Testis (tissue), 2 donors: ENCODE measurements at regions not wholly inside any gene's neighbourhood (a gene's known extent, or its start where the extent isn't known, plus 50 kb on each side); places are given as distances from the start of the nearest gene placed in this dataset.

Source experiments
- DNase-seq: peaks from one replicate; pipeline ENCODE4 v3.0.0-alpha.2; 2019
- H3K27ac ChIP-seq, 2 donors: fragments of 200-600 bp; sonication (generic); one replicate each; pipeline ENCODE4 v1.5.1; 2019
- H3K27me3 ChIP-seq: fragments of 200-600 bp; sonication (generic); one replicate; pipeline ENCODE4 v1.5.1; 2019
- H3K36me3 ChIP-seq: fragments of 200-600 bp; sonication (generic); one replicate; pipeline ENCODE4 v1.5.1; 2017; ENCODE audit warnings: low read depth; ENCODE audit errors: missing control alignments
- H3K4me1 ChIP-seq: fragments of 200-600 bp; sonication (generic); one replicate; pipeline ENCODE4 v1.5.1; 2019
- H3K4me3 ChIP-seq, 2 donors: fragments of 200-600 bp; sonication (generic); one replicate each; pipeline ENCODE4 v1.5.1; 2017 to 2019
- H3K9me3 ChIP-seq: fragments of 200-600 bp; sonication (generic); one replicate; pipeline ENCODE4 v1.5.1; 2017
- POLR2A ChIP-seq: fragments of 450-650 bp; IDR thresholded peaks from one replicate; pipeline ENCODE4 v1.6.1; 2017; ENCODE audit warnings: antibody characterized with exemption, mild to moderate bottlenecking, moderate library complexity
- WGBS, 2 donors: methylation state at CpG; one replicate each; pipeline ENCODE4 v1.1.5; 2018; 5-methylcytosine and 5-hydroxymethylcytosine counted together
- intact Hi-C: fragments of 100-400 bp; cut with DNase I; formaldehyde crosslinking; loops from one replicate; pipeline ENCODE4 v1.15.1; 2023; ENCODE audit warnings: low total_unique reads
- TF ChIP-seq, protein P1 (sequence below), 3 experiments: fragments of 450-650 bp in 2 of 3; fragments of 200-600 bp in 1 of 3; sonication (generic) in 1 of 3; IDR thresholded peaks; one replicate each; pipeline ENCODE4 v1.5.1; 2016 to 2019; ENCODE audit warnings: antibody characterized with exemption in 3 of 3, mild to moderate bottlenecking in 2 of 3, moderate library complexity in 1 of 3

DNA sequence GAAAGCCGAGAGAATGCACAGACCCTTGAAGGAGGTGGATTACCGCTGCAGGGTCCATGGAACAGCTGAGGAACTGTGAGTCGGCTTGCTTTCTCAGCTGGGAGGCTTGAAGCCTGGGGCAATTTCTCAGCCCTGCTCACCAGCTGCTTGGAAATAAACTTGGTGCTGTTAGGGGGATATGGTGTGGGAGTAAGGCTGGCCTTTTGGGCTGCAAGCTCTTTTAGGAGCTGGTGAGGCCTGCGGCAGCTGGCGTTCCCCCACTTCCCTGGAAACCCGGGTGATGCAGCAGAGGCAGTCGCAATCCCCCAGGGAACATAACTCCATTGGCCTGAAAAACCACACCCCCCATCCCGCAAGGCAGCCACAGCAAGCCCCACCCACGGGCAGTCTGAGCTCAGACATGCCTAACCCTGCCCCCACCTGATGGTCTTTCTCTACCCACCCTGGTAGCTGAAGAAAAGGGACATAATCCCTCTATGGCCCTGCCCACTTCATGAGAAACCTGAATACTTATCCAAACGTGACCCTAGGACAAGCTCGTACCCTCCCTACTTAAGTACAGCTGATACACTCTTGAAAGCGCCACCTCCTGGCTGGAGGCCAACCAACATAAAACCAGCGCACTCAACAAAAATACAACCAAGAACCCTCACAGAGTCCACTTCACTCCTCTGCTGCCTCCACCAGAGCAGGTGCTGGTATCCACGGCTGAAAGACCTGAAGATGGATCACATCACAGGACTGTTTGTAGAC, 1995.8 kb downstream of the NCAM2 start:
- intact Hi-C loops, result no loop called here
- Histone ChIP-seq H3K27ac (no peak overlapping the region), H3K36me3 (no peaks in the 10 kb centered on the region), H3K27me3 (no peaks in the 10 kb centered on the region), H3K4me1 (no peaks in the 10 kb centered on the region), H3K9me3 (no peaks in the 10 kb centered on the region), H3K4me3 (peak overlapping the region; percentile 10 to 43)
- no peak for TF ChIP-seq POLR2A
- TF ChIP-seq, protein P1, sequence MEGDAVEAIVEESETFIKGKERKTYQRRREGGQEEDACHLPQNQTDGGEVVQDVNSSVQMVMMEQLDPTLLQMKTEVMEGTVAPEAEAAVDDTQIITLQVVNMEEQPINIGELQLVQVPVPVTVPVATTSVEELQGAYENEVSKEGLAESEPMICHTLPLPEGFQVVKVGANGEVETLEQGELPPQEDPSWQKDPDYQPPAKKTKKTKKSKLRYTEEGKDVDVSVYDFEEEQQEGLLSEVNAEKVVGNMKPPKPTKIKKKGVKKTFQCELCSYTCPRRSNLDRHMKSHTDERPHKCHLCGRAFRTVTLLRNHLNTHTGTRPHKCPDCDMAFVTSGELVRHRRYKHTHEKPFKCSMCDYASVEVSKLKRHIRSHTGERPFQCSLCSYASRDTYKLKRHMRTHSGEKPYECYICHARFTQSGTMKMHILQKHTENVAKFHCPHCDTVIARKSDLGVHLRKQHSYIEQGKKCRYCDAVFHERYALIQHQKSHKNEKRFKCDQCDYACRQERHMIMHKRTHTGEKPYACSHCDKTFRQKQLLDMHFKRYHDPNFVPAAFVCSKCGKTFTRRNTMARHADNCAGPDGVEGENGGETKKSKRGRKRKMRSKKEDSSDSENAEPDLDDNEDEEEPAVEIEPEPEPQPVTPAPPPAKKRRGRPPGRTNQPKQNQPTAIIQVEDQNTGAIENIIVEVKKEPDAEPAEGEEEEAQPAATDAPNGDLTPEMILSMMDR (IDR thresholded peaks at IDR 0.05), result no peak
- peak; percentile 66 for DNase-seq
- 64 to 75% methylated on average over 14 of the region's 14 CpGs for WGBS, 2 donors

DNA sequence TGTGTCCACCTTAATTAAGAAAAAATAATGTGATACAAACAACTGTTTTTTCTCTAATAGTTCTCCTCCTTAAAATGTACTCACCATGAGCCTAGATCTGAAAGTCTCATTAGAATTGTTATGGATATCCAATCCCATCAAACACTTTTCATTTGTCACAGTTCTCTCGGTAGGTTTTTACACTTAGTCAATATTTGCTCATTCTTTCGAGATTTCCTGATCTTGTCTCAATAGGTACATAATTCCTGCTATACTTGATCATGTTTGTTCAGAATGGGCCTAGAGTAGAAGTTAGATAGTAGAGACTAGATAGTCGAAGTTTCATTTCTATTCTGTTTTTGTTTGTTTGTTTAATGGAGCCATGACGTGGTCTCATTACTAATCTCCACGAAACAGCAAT, 2005.7 kb downstream of the NCAM2 start:
- intact Hi-C loops, result no loop called here
- no peak for TF ChIP-seq POLR2A
- TF ChIP-seq, protein P1 (IDR thresholded peaks at IDR 0.05), result no peak
- DNase-seq, result no peak
- WGBS, 2 donors, result 77 to 85% methylated on average over 5 of the region's 5 CpGs
- Histone ChIP-seq H3K4me3 (no peak overlapping the region), H3K27me3 (no peaks in the 10 kb centered on the region), H3K36me3 (peaks cover 3% of the 10 kb centered on the region), H3K9me3 (no peaks in the 10 kb centered on the region), H3K27ac (no peak overlapping the region), H3K4me1 (no peaks in the 10 kb centered on the region)

DNA sequence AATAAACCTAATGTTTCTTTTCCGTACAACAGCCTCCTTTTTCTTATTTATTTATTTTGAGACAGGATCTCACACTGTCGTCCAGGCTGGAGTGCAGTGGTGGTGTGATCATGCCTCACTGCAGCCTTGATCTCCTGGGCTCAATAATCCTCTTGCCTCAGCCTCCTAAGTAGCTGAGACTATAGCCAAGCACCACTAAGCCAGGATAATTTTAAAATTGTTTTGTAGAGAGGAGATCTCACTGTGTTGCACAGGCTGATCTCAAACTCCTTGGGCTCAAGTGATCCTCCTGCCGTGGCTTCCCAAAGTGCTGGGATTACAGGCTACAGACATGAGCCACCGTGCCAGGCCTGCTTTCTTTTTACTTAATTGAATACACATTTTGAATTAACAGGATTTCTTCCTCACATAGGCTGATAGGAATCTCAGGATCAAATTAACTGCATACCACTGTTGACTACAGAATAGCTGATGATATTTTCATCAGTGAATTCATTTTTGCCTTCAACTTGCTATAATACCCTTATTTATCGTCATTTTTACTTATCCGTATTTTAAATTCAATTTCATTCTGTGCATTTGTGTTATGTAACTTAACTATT, 2010.5 kb downstream of the NCAM2 start:
- Histone ChIP-seq H3K4me3 (no peak overlapping the region), H3K36me3 (no peaks in the 10 kb centered on the region), H3K27me3 (no peaks in the 10 kb centered on the region), H3K9me3 (no peaks in the 10 kb centered on the region), H3K27ac (no peak overlapping the region), H3K4me1 (no peaks in the 10 kb centered on the region)
- intact Hi-C loops, result no loop called here
- DNase-seq, result no peak
- no peak for TF ChIP-seq POLR2A
- TF ChIP-seq, protein P1 (IDR thresholded peaks at IDR 0.05), result no peak
- WGBS, 2 donors, result 76 to 84% methylated on average over 6 of the region's 6 CpGs

GRCh38 chr21:23009360-23009759, 2011.2 kb downstream of the NCAM2 start:
- Histone ChIP-seq H3K27ac (no peak overlapping the region), H3K9me3 (no peaks in the 10 kb centered on the region), H3K4me1 (no peaks in the 10 kb centered on the region), H3K27me3 (no peaks in the 10 kb centered on the region), H3K36me3 (no peaks in the 10 kb centered on the region), H3K4me3 (no peak overlapping the region)
- TF ChIP-seq POLR2A, result no peak
- TF ChIP-seq, protein P1 (IDR thresholded peaks at IDR 0.05), result no peak
- 65 to 73% methylated on average over 3 of the region's 3 CpGs for WGBS, 2 donors
- intact Hi-C loops, result no loop called here
- no peak for DNase-seq

DNA sequence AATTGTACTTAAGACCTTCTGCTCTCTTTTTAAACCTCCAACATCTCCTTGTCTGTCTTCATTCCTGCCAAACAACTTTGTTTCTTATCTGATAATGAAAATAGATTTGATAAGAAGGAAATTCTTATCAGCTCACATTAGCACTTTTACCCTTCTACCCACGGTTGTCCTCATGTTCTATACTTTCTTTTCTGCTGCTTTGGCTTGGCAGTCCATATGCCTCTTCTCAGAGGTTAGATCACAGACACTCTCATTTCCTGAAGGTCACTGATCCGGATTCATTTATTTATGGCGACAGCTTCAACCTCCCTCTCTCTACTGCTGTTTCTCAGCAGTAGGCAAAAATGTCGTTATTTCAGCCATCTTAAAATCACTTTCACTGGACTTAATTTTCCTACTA, 2015.8 kb downstream of the NCAM2 start:
- H3K4me1 ChIP-seq, result no peaks in the 10 kb centered on the region
- TF ChIP-seq, protein P1 (IDR thresholded peaks at IDR 0.05), result no peak
- no peak for TF ChIP-seq POLR2A
- 43 to 49% methylated on average over 4 of the region's 4 CpGs for WGBS, 2 donors

More for the DNA sequence above, 2015.8 kb downstream of the NCAM2 start:
- DNase-seq, result no peak
- Histone ChIP-seq H3K27me3 (no peaks in the 10 kb centered on the region), H3K9me3 (no peaks in the 10 kb centered on the region), H3K36me3 (no peaks in the 10 kb centered on the region), H3K27ac (no peak overlapping the region), H3K4me3 (no peak overlapping the region)
- intact Hi-C loops, result no loop called here
